Endodermal cell (in vitro differentiated cells): ENCODE measurements at regions not wholly inside any gene's neighbourhood (a gene's known extent, or its start where the extent isn't known, plus 50 kb on each side); places are given as distances from the start of the nearest gene placed in this dataset.

Experiments
- DNase-seq: peaks from one replicate; pipeline ENCODE4 v3.0.0-alpha.2; 2017
- H3K27ac ChIP-seq: 2 replicates; pipeline ENCODE4 v1.5.1; 2013; ENCODE audit warnings: mild to moderate bottlenecking, low read depth, low read length, moderate library complexity
- H3K27me3 ChIP-seq: 2 replicates; pipeline ENCODE4 v1.6.1; 2013; ENCODE audit warnings: mild to moderate bottlenecking, low read length, moderate library complexity; ENCODE audit not compliant: insufficient read depth, control insufficient read depth, poor library complexity, severe bottlenecking
- H3K36me3 ChIP-seq: 2 replicates; pipeline ENCODE4 v1.7.0; 2013; ENCODE audit warnings: mild to moderate bottlenecking, low read length, moderate library complexity; ENCODE audit not compliant: control insufficient read depth, insufficient read depth
- H3K4me1 ChIP-seq: one replicate; pipeline ENCODE4 v1.7.0; 2013; ENCODE audit warnings: low read length; ENCODE audit not compliant: control insufficient read depth, insufficient read depth
- H3K4me3 ChIP-seq: 2 replicates; pipeline ENCODE4 v1.5.1; 2013; ENCODE audit warnings: mild to moderate bottlenecking, low read length, moderate library complexity
- H3K9ac ChIP-seq: 2 replicates; pipeline ENCODE4 v1.6.1; 2013; ENCODE audit warnings: mild to moderate bottlenecking, low read length, moderate library complexity; ENCODE audit not compliant: poor library complexity, severe bottlenecking; ENCODE audit errors: extremely low read depth
- H3K9me3 ChIP-seq: 2 replicates; pipeline ENCODE4 v1.6.1; 2013; ENCODE audit warnings: mild to moderate bottlenecking, low read length, moderate library complexity; ENCODE audit not compliant: control insufficient read depth
- H3K27ac Mint-ChIP-seq: 2 replicates; pipeline ENCODE4 v1.8.0; 2020; ENCODE audit warnings: mixed read lengths
- H3K27me3 Mint-ChIP-seq: 2 replicates; pipeline ENCODE4 v1.8.0; 2021; ENCODE audit warnings: mild to moderate bottlenecking, mixed read lengths; ENCODE audit not compliant: insufficient read depth
- H3K36me3 Mint-ChIP-seq: 2 replicates; pipeline ENCODE4 v1.8.0; 2020; ENCODE audit warnings: low read depth, mixed read lengths
- H3K4me1 Mint-ChIP-seq: 2 replicates; pipeline ENCODE4 v1.8.0; 2020; ENCODE audit warnings: mixed read lengths
- H3K4me3 Mint-ChIP-seq: 2 replicates; pipeline ENCODE4 v1.8.0; 2020; ENCODE audit warnings: mild to moderate bottlenecking, moderate library complexity, mixed read lengths
- H3K9me3 Mint-ChIP-seq: 2 replicates; pipeline ENCODE4 v1.8.0; 2020; ENCODE audit warnings: mild to moderate bottlenecking, mixed read lengths
- WGBS, 2 experiments: methylation state at CpG; one replicate each; pipeline versions ENCODE4 v1.1.5 to v1.1.7; 2013; ENCODE audit warnings: missing lambda C conversion rate in 2 of 2, mixed read lengths in 1 of 2; ENCODE audit not compliant: insufficient coverage in 1 of 2, insufficient read length in 1 of 2; 5-methylcytosine and 5-hydroxymethylcytosine counted together
- TF ChIP-seq, protein P1 (sequence below): fragments of 200-600 bp; sonication (generic); conservative IDR thresholded peaks from 2 replicates; pipeline ENCODE4 v1.5.0; 2021; ENCODE audit warnings: antibody characterized with exemption, mild to moderate bottlenecking

- Histone ChIP-seq H3K4me1 (peaks cover 8% of the 10 kb centered on the region), H3K4me3 (no peak overlapping the region), H3K27me3 (peaks cover 8% of the 10 kb centered on the region), H3K9me3 (no peaks in the 10 kb centered on the region), H3K36me3 (no peaks in the 10 kb centered on the region), H3K9ac (no peak overlapping the region), H3K27ac (no peak overlapping the region)
- no peak overlapping the region for H3K4me3 Mint-ChIP-seq
- WGBS, 2 experiments = 78 to 90% methylated on average over 5 to 9 of the region's 9 CpGs
- TF ChIP-seq, protein P1, sequence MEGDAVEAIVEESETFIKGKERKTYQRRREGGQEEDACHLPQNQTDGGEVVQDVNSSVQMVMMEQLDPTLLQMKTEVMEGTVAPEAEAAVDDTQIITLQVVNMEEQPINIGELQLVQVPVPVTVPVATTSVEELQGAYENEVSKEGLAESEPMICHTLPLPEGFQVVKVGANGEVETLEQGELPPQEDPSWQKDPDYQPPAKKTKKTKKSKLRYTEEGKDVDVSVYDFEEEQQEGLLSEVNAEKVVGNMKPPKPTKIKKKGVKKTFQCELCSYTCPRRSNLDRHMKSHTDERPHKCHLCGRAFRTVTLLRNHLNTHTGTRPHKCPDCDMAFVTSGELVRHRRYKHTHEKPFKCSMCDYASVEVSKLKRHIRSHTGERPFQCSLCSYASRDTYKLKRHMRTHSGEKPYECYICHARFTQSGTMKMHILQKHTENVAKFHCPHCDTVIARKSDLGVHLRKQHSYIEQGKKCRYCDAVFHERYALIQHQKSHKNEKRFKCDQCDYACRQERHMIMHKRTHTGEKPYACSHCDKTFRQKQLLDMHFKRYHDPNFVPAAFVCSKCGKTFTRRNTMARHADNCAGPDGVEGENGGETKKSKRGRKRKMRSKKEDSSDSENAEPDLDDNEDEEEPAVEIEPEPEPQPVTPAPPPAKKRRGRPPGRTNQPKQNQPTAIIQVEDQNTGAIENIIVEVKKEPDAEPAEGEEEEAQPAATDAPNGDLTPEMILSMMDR = no peak
- peaks cover 24% of the 10 kb centered on the region for H3K4me1 Mint-ChIP-seq
- no peaks in the 10 kb centered on the region for H3K9me3 Mint-ChIP-seq
- H3K27ac Mint-ChIP-seq = no peak overlapping the region
- H3K36me3 Mint-ChIP-seq = no peaks in the 10 kb centered on the region
- H3K27me3 Mint-ChIP-seq = peaks cover 14% of the 10 kb centered on the region
- no peak for DNase-seq
These were observed 140.4 kb upstream of the SPDL1 start for GRCh38 chr5:169442913-169443784.

GRCh38 chr5:169442403-169442874 is 141.1 kb upstream of the SPDL1 start:
- WGBS, 2 experiments = 79% methylated on average over 2 of the region's 2 CpGs; no CpG with 5 or more reads in 1 of the 2 experiments
- Histone ChIP-seq H3K27me3 (peaks cover 8% of the 10 kb centered on the region), H3K4me1 (peaks cover 8% of the 10 kb centered on the region), H3K4me3 (no peak overlapping the region), H3K36me3 (no peaks in the 10 kb centered on the region), H3K9me3 (no peaks in the 10 kb centered on the region), H3K9ac (no peak overlapping the region), H3K27ac (no peak overlapping the region)
- no peaks in the 10 kb centered on the region for H3K9me3 Mint-ChIP-seq
- H3K4me1 Mint-ChIP-seq = peaks cover 24% of the 10 kb centered on the region
- DNase-seq = no peak
- H3K4me3 Mint-ChIP-seq = no peak overlapping the region
- no peak overlapping the region for H3K27ac Mint-ChIP-seq
- H3K27me3 Mint-ChIP-seq = peaks cover 16% of the 10 kb centered on the region
- TF ChIP-seq, protein P1 = no peak
- H3K36me3 Mint-ChIP-seq = no peaks in the 10 kb centered on the region

DNA sequence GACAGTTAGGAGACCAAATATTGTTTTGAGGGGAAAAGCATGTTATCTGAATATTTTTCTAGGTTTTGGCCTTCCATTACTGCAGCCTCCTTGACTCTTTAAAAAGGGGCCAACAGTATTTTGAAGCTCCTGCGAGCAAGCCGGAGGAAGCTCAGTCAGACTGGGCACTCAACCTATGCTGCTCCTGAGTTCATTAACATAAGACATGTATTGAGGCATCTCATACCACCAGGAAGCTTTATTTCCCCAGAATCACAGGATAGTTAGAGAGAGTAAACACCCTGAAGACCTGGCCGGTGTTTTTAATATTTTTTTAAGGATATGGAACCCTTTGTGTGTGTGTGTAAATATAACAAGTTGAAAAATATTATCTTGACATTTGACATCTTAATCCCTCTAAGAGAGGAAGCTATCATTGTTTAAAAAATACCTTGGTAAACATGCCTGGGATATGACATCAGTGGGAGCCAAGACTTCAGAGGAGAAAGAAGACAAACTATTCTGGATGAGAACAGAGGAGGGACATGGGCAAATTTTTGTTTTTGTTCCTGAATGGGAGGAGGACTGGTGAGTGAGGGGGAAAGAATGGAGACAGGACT is 139.3 kb upstream of the SLIT3 start:
- Histone ChIP-seq H3K4me3 (no peak overlapping the region), H3K36me3 (no peaks in the 10 kb centered on the region), H3K9ac (no peak overlapping the region), H3K4me1 (peaks cover 8% of the 10 kb centered on the region), H3K9me3 (no peaks in the 10 kb centered on the region), H3K27ac (no peak overlapping the region), H3K27me3 (peaks cover 6% of the 10 kb centered on the region)
- 82 to 100% methylated on average over 2 to 3 of the region's 3 CpGs for whole genome bisulfite sequencing, 2 experiments
- no peaks in the 10 kb centered on the region for H3K9me3 Mint-ChIP-seq
- no peak overlapping the region for H3K4me3 Mint-ChIP-seq
- H3K36me3 Mint-ChIP-seq = no peaks in the 10 kb centered on the region
- H3K27ac Mint-ChIP-seq = no peak overlapping the region
- peaks cover 16% of the 10 kb centered on the region for H3K27me3 Mint-ChIP-seq
- TF ChIP-seq, protein P1 = no peak
- H3K4me1 Mint-ChIP-seq = peaks cover 28% of the 10 kb centered on the region
- no peak for DNase-seq
